ENCODE measurements at regions not wholly inside any gene's neighbourhood (a gene's known extent, or its start where the extent isn't known, plus 50 kb on each side); places are given as distances from the start of the nearest gene placed in this dataset.

DNA sequence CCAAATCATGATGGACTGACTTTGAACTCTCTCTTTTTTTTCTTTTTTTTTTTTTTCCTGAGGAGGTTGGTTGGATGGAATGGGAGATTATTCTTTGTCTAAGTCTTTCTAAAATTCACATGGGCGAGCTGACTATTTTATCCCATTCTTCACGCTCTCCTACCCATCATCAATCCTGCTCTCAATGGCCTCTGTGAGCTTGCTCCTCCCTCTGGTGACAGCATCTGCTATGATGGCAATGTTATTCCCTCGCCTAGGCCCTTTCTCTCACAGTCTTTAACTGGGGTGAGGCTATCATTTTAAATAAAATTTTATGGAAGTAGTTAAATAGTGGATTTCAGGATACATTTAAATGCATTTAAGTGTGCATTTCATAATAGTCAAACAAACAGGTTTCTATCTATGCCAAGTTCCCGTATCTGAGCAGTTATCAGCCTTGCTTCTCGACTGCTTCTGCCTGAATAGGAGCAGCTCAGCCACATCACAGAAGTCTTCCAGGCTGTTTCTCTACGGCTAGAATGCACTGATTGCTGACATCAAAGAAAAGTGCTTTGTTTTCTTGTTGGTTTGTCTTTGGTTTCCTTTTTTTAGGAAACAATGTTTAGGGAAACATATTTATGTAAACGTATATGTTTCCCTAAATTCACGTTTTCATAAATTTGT, 2233.8 kb downstream of the MAT2B start:
- intact Hi-C loops (cut with DNase I): no loop called here
- no peak for DNase-seq (ENCODE audit: low spot score)

- intact Hi-C loops (cut with DNase I): no loop called here
- DNase-seq (ENCODE audit: low spot score): no peak
Measured at GRCh38 chr5:165757791-165758190, 2252.4 kb downstream of the MAT2B start.

GRCh38 chr5:165775111-165775510, 2269.7 kb downstream of the MAT2B start:
- intact Hi-C loops (cut with DNase I): no loop called here
- no peak for DNase-seq (ENCODE audit: low spot score)

DNA sequence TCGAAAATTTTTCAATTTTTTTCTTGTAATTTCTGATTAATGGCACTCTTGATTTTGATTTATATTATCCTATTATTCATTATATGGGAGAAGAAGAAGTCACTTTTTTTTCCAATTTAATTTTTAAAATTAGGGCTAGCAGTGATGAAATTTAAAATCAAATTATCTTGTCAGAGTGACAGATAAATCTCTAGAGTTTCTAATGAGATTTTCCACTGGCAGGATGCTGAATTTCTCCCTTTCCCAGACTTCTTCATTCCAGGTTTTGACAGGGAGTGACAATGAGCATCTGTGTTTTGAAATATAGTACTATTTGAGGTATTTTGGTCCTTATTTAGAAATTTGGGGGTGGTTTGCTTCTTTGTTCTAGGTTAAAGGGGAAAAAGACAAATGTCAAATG, 2274.1 kb downstream of the MAT2B start:
- DNase-seq (ENCODE audit: low spot score): no peak
- intact Hi-C loops (cut with DNase I): no loop called here

DNA sequence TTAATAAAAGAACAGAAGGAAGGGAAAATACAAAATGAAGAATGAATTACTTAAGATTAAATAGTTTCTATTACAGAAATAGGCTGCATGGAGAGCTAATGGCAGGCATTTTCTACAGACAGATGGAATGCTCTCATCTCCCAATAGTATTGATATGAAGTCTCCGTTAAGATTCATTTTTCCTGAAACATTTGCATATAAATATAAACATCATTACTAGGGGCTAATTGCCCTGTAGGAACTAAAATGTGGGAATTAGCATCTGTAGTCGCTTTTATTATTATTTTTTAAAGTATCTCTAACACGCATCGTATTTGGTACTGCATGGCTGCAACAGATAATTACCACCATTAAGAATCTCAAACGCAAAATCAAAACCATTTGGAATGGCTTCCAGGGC, 2275.5 kb downstream of the MAT2B start:
- intact Hi-C loops (cut with DNase I): no loop called here
- no peak for DNase-seq (ENCODE audit: low spot score)

DNA sequence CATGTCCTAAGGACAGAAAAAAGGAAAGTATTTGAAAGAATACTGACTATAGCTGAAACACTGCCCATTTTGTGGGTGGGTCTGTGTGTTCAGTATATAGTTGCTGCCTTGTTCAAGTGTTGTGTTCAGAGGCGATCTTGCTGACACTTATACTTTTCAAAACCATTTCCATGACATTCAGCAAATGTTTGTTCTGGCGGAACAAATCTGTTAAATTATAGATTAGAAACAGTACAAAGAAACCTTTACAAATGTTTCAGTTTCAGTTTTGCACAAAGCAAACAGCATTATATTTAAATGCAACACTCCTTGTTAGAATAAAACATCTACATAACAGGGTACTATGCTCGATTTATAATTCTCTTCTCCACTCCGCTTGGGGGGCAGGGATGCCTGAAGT, 2276.3 kb downstream of the MAT2B start:
- DNase-seq (ENCODE audit: low spot score): no peak
- intact Hi-C loops (cut with DNase I): no loop called here

DNA sequence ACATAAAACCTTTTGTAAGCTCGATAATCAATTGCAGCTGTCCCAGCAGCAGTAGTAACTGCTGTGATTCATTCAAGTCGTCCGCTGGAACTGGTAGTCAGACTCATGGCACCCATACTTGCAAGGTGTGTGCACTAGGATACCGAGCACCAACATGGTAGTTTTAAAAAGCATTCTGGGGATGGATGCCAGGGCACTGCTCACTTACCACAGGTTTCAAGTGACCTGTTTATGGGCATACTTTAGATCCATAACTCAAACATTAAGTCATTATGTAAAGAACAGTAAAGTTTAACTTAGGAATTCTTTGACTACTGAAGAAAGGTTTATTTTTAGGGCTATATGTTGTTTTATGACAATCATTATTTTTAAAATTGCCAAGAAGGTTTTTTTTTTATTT, 2277.6 kb downstream of the MAT2B start:
- no peak for DNase-seq (ENCODE audit: low spot score)
- intact Hi-C loops (cut with DNase I): no loop called here

- DNase-seq (ENCODE audit: low spot score): no peak
- intact Hi-C loops (cut with DNase I): no loop called here
Measured at GRCh38 chr5:165786073-165786472, 2280.7 kb downstream of the MAT2B start.

- intact Hi-C loops (cut with DNase I): no loop called here
- no peak for DNase-seq (ENCODE audit: low spot score)
Measured at GRCh38 chr5:165795073-165795472, 2289.7 kb downstream of the MAT2B start.

GRCh38 chr5:165805756-165806155, 2300.3 kb downstream of the MAT2B start:
- no peak for DNase-seq (ENCODE audit: low spot score)
- intact Hi-C loops (cut with DNase I): no loop called here

- intact Hi-C loops (cut with DNase I): no loop called here
- DNase-seq (ENCODE audit: low spot score): no peak
Measured at GRCh38 chr5:165808335-165808734, 2302.9 kb downstream of the MAT2B start.

GRCh38 chr5:165809914-165810313, 2304.5 kb downstream of the MAT2B start:
- DNase-seq (ENCODE audit: low spot score): no peak
- intact Hi-C loops (cut with DNase I): no loop called here

DNA sequence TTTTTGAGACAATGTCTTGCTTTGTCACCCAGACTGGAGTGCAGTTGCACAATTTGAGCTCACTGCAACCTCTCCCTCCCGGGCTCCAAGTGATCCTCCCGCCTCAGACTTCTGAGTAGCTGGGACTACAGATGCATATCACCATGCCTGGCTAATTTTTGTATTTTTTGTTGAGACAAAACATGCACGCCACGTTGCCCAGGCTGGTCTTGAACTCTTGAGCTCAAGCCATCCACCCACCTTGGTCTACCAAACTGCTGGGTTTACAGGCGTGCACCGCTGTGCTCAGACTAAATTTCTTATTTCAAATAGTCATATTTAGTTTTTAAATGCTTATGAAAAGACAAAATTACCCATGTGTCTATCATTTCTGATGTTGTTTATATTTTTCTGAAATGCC, 2324.1 kb downstream of the MAT2B start:
- DNase-seq (ENCODE audit: low spot score): no peak
- intact Hi-C loops (cut with DNase I): no loop called here

GRCh38 chr5:165834891-165835290, 2329.5 kb downstream of the MAT2B start:
- intact Hi-C loops (cut with DNase I): no loop called here
- no peak for DNase-seq (ENCODE audit: low spot score)

DNA sequence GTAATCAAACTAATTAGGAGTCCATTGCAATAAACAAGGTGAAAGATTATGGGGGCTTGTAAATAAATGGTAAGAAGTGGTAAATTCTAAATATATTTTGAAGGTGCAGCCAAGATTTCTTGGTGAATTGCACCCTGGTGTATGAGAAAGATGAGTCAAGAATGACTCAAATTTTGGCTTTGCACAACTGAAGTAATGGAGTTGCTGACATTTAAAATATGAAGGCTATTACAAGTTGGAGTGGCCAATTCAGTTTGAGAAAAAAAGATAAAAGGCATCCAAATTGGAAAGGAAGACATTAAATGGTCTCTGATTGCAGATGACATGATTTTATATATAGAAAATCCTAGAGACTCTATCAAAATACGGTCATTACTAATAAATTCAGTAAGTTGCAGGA, 2330.6 kb downstream of the MAT2B start:
- no peak for DNase-seq (ENCODE audit: low spot score)
- intact Hi-C loops (cut with DNase I): no loop called here

DNA sequence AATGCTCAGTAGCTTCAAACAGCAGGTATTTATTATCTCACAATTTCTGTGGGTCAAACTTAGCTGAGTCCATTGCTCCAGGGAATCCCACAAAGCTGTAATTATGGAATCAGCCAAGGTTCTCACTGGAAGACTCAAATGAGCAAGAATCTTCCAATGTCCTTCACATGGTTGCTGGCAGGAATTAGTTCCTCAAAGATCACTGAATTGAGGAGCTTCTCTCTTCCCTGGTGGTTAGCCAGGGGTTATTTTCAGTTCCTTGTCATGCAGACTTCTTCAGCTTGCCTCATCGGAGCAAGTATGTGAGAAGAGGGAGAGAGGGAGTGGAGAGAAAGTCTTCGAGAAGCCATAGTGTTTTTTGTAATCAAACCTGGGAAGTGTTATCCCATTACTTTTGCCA, 2331.9 kb downstream of the MAT2B start:
- intact Hi-C loops (cut with DNase I): no loop called here
- no peak for DNase-seq (ENCODE audit: low spot score)

DNA sequence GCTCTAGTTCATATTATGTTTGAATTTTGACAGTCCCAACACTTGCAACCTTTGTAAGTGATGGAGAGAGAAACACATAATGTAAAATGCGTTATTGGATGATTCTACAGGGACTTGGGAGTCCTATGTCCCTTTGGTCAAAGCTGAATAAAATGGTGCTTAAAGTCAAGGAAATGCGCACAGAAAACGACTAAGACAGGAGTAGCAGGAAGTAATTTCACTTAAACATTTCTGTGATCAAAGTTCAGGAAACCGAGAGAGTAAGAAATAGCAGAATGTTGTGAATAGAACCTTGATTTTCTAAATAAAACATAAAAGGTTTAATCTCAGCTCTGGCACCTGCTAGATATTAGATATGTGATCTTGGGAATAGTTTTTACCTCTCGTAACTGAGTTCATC, 2339.2 kb downstream of the MAT2B start:
- DNase-seq (ENCODE audit: low spot score): no peak
- intact Hi-C loops (cut with DNase I): no loop called here

DNA sequence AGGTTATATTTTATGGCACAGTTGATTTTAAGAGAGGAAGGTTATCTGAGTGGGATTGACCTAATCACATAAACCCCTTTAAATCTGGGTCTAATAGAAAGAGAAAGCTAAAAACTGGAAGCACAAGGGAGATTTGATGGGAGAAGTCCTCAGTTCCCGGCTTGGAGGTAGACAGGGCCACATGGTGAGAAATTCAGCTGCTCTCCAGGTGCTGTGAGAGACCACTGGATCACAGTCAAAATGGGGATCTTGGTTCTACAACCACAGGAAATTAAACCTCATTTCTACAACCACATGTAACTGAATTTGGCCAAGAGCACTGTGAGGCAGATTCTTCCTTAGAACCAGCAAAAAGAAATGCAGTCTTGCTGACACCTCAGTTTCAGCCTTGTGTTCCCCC, 2352.7 kb downstream of the MAT2B start:
- no peak for DNase-seq (ENCODE audit: low spot score)
- intact Hi-C loops (cut with DNase I): no loop called here

DNA sequence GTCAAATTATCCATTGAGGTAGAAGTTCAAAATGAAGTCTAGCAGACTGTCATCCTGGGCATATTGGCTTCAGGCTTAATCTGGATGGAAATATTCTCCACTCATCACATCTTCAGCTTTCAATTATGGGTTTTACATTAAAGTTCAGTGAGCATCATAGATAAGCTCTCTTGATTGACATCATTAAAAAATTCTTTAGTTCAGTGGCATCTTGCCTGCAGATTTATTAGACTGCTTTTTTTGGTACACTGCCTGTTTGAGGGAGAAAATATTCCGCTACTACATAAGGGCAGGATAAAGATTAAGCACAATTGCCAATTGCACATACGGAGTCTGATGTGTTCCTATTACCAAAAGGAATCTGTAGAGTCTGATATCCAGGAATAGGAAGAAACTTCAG, 2353.8 kb downstream of the MAT2B start:
- DNase-seq (ENCODE audit: low spot score): no peak
- intact Hi-C loops (cut with DNase I): no loop called here

DNA sequence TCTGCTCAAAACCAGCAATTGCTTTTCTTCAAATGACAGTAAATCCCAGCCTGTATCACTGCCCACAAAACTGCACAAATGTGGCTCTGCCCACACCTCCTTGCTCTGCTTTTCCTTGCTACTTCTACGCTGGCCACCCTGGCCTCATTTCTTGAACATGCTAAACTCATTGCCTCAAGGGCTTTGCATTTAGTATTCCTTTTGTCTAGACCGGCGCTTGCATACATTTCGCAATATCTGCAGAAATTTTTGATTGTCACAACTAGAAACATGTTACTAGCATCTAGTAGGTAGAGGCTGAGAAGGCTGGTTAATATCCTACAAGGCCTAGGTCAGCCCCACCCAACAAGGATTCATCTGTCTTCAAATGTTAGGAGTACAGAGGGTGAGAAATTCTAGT, 2357.8 kb downstream of the MAT2B start:
- intact Hi-C loops (cut with DNase I): no loop called here

GRCh38 chr5:165871291-165871690, 2365.9 kb downstream of the MAT2B start:
- DNase-seq (ENCODE audit: low spot score): no peak
- intact Hi-C loops (cut with DNase I): no loop called here

More for the DNA sequence above, 2357.8 kb downstream of the MAT2B start:
- DNase-seq (ENCODE audit: low spot score): no peak

DNA sequence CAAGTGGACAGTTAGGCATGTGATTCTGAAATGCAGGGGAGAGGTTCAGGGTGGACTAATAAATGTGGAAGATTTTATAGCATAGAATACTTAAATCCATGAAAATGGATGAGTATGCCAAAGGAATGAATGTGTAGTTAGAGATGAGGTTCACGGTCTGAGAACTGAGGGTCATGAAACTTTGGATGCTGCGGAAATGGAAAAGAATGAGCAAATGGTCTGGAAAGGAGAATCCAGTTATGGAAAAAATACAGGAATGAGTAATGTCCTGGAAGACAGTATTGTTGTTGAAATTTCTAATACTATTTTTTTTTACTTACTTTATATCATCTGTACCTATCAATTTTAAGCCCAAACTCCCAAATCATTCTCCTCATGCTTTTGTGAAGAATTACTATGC, 2369.4 kb downstream of the MAT2B start:
- intact Hi-C loops (cut with DNase I): no loop called here
- DNase-seq (ENCODE audit: low spot score): no peak

Data from cardiac septum (tissue), 1 donor.